ENCODE measurements at regions not wholly inside any gene's neighbourhood (a gene's known extent, or its start where the extent isn't known, plus 50 kb on each side); places are given as distances from the start of the nearest gene placed in this dataset.

DNA sequence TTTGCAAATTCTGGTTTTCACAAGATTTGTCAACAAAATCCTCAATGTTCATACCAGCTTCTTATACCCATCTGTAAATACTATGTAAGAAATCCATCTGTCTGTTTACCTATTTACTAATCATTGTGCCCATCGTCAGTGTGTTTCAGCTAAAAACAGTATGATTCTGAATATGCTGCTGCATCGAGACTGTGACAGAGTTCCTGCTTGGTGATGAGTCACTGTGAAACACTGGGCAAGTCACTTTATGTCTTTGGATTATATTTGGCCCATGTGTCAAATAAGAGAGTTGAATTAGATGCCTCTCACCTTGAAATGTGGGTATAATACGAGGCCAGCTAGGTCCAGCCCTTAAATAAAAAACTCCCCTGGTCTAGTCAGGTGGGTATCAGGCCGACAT lies 79.3 kb downstream of the CBLL2 start:
- H3K36me3 ChIP-seq (ENCODE audit: low read depth, missing control alignments), result no peaks in the 10 kb centered on the region
- no peaks in the 10 kb centered on the region for H3K27me3 ChIP-seq
- 92 to 95% methylated on average over 4 of the region's 4 CpGs for WGBS, 2 donors
- DNase-seq, result no peak
- no peaks in the 10 kb centered on the region for H3K9me3 ChIP-seq
- TF ChIP-seq POLR2A (IDR thresholded peaks at IDR 0.05), result no peak
- TF ChIP-seq, protein P1, sequence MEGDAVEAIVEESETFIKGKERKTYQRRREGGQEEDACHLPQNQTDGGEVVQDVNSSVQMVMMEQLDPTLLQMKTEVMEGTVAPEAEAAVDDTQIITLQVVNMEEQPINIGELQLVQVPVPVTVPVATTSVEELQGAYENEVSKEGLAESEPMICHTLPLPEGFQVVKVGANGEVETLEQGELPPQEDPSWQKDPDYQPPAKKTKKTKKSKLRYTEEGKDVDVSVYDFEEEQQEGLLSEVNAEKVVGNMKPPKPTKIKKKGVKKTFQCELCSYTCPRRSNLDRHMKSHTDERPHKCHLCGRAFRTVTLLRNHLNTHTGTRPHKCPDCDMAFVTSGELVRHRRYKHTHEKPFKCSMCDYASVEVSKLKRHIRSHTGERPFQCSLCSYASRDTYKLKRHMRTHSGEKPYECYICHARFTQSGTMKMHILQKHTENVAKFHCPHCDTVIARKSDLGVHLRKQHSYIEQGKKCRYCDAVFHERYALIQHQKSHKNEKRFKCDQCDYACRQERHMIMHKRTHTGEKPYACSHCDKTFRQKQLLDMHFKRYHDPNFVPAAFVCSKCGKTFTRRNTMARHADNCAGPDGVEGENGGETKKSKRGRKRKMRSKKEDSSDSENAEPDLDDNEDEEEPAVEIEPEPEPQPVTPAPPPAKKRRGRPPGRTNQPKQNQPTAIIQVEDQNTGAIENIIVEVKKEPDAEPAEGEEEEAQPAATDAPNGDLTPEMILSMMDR (IDR thresholded peaks at IDR 0.05), result no peak
- no peaks in the 10 kb centered on the region for H3K4me1 ChIP-seq
- H3K27ac ChIP-seq, result no peak overlapping the region
- intact Hi-C loops (cut with DNase I; ENCODE audit: low total_unique reads), result no loop called here
- H3K4me3 ChIP-seq, result no peak overlapping the region

DNA sequence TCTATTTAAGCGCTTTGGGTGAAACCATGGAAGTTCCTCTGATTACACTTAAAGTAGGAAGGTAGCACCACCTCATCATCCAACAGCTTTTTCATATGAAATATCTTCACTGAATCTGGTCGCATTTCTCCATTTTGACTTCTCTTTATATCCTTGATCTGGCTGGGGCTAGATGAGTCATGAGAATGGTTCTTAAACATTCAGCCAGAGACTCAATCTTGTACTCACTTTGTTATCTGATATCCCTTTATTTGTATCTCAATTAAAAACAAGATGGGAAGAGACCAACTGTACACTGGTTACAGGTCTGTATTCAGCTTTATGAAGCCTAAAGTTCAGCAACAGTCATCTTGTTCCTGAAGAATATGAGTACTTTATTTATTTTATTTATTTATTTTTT lies 84.9 kb downstream of the CBLL2 start:
- DNase-seq, result no peak
- WGBS, 2 donors, result 97 to 100% methylated on average over 2 of the region's 2 CpGs
- TF ChIP-seq, protein P1 (IDR thresholded peaks at IDR 0.05), result no peak
- no peak for TF ChIP-seq POLR2A (IDR thresholded peaks at IDR 0.05)
- no peaks in the 10 kb centered on the region for H3K36me3 ChIP-seq (ENCODE audit: low read depth, missing control alignments)
- no peak overlapping the region for H3K27ac ChIP-seq
- no peak overlapping the region for H3K4me3 ChIP-seq
- H3K9me3 ChIP-seq, result no peaks in the 10 kb centered on the region
- no peaks in the 10 kb centered on the region for H3K27me3 ChIP-seq
- no peaks in the 10 kb centered on the region for H3K4me1 ChIP-seq
- intact Hi-C loops (cut with DNase I; ENCODE audit: low total_unique reads), result no loop called here

DNA sequence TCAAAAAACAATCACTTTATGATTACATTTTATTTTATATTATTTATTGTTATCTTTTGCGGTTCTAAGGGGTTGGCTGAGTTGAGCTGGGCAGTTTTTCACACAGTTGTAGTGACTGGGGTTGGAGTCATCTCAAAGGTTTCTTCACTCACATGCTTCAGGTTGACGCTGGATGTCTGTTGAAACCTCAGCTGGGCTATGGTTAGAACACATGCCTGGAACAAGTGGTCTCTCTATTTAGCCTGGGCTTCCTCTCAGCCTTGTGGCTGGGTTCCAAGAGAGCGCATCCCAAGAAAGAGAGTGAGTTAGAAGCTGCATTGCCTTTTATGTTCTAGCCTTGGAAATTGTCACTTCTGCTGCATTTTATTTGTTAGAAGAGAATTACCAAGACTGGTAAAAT lies 87.4 kb downstream of the CBLL2 start:
- no peak overlapping the region for H3K27ac ChIP-seq
- no peaks in the 10 kb centered on the region for H3K36me3 ChIP-seq (ENCODE audit: low read depth, missing control alignments)
- H3K27me3 ChIP-seq, result no peaks in the 10 kb centered on the region
- intact Hi-C loops (cut with DNase I; ENCODE audit: low total_unique reads), result no loop called here
- DNase-seq, result no peak
- no peak for TF ChIP-seq POLR2A (IDR thresholded peaks at IDR 0.05)
- TF ChIP-seq, protein P1 (IDR thresholded peaks at IDR 0.05), result no peak
- no peaks in the 10 kb centered on the region for H3K9me3 ChIP-seq
- WGBS, 2 donors, result 93 to 94% methylated on average over 2 to 3 of the region's 3 CpGs
- no peak overlapping the region for H3K4me3 ChIP-seq
- no peaks in the 10 kb centered on the region for H3K4me1 ChIP-seq

DNA sequence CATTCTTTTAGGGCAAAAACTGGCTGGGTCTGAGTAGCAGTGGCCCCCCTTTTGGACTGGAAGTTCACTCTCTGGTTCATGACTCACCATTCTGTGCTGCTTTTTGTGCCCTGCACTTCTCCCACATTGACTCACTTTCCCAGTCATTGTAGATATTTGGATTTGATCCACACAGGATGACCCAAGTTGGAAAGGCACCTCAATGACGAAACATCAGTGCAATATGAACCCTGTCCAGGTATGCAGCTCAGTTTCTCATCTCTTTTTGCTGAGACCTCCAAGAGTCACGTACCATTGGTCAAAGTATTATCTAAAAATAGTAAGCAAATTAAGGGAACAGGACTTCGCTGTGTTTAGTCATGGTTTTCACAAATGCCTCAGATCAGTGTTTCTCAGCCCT lies 92.7 kb downstream of the CBLL2 start:
- Histone ChIP-seq H3K27ac (no peak overlapping the region), H3K4me1 (no peaks in the 10 kb centered on the region), H3K27me3 (no peaks in the 10 kb centered on the region), H3K9me3 (no peaks in the 10 kb centered on the region), H3K4me3 (no peak overlapping the region), H3K36me3 (ENCODE audit: low read depth, missing control alignments) (no peaks in the 10 kb centered on the region)
- WGBS, 2 donors, result 92 to 94% methylated on average over 3 of the region's 3 CpGs
- no peak for DNase-seq
- intact Hi-C loops (cut with DNase I; ENCODE audit: low total_unique reads), result no loop called here
- TF ChIP-seq POLR2A (IDR thresholded peaks at IDR 0.05), result no peak
- TF ChIP-seq, protein P1 (IDR thresholded peaks at IDR 0.05), result no peak

DNA sequence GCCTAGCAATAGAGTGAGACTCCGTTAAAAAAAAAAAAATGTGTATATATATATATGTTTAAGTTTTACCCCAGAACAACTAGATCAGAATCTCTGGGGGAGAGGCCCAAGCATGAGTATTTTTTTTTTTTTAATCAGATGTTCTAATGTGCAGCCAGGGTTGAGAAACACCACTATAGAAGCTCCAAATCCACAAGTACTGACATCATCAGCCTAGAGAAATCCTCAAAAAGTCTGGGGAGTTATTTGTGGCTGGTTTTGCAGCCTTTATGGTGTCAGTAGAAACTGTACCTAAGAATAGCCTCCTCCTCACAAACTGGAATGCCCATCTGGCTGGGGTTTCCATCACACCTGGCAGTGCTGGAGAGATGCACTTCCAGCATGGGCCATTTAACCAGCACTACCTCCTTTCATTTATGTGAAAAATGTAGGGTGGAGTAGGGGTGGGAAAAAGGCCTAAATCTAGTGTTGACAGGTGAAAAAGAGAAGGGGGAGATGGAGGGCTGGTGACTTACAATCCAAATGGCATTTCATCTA lies 93.5 kb downstream of the CBLL2 start:
- 86 to 100% methylated on average over 1 of the region's 1 CpG for WGBS, 2 donors
- Histone ChIP-seq H3K27me3 (no peaks in the 10 kb centered on the region), H3K4me1 (no peaks in the 10 kb centered on the region), H3K27ac (no peak overlapping the region), H3K9me3 (no peaks in the 10 kb centered on the region), H3K4me3 (no peak overlapping the region), H3K36me3 (ENCODE audit: low read depth, missing control alignments) (no peaks in the 10 kb centered on the region)
- intact Hi-C loops (cut with DNase I; ENCODE audit: low total_unique reads), result no loop called here
- TF ChIP-seq POLR2A (IDR thresholded peaks at IDR 0.05), result no peak
- DNase-seq, result no peak

All from testis (tissue), 2 donors.